ENCODE measurements at regions not wholly inside any gene's neighbourhood (a gene's known extent, or its start where the extent isn't known, plus 50 kb on each side); places are given as distances from the start of the nearest gene placed in this dataset.
"Not testable (repeated sequence)": the region's sequence is repeated elsewhere in the genome, so short reads cannot be mapped to it uniquely, and the experiment has no call there.

DNA sequence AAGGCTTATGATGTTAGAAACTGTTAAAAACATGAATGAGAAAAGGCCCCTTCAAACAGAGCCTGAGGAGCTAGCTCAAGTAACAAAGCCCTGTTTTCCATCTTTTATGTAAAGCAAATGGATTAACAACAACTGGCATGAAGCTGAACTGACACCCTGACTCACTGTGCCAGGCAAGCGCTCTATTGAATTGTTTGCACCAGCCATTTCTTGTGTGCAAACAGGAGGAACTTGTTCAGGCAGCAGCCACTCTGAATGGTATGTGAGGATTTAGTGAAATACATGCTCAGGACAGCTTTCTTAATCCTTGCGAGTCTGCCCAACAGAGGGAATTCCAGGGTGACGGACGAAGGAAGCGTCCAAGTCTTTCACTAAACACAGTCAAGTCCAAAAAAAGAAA, 291.1 kb upstream of the ADGRL2 start:
- ChIA-PET CTCF (ENCODE audit: unreplicated experiment) (no interaction called here), POLR2A (no interaction called here)
- no peak overlapping the region for H3K4me2 ChIP-seq (ENCODE audit: low read length)
- peaks cover 10% of the 10 kb centered on the region for H3K4me1 ChIP-seq (ENCODE audit: insufficient read depth, low read length, poor library complexity, severe bottlenecking)
- no peaks in the 10 kb centered on the region for H3K9me2 ChIP-seq (ENCODE audit: insufficient read depth, low read length)
- no peaks in the 10 kb centered on the region for H4K20me1 ChIP-seq (ENCODE audit: insufficient read depth, low read length)
- H2AFZ ChIP-seq (ENCODE audit: low read length): no peak overlapping the region
- no peaks in the 10 kb centered on the region for H3K79me2 ChIP-seq (ENCODE audit: insufficient read depth, low read depth, low read length)
- intact Hi-C loops (cut with micrococcal nuclease; ENCODE audit: unreplicated experiment): no loop called here
- DNase-seq (ENCODE audit: low spot score): no peak
- H3K4me3 ChIP-seq (ENCODE audit: low read depth, low read length, poor library complexity, severe bottlenecking): no peak overlapping the region
- H3K36me3 ChIP-seq (ENCODE audit: insufficient read depth, low read length): no peaks in the 10 kb centered on the region
- TF ChIP-seq, protein P1, sequence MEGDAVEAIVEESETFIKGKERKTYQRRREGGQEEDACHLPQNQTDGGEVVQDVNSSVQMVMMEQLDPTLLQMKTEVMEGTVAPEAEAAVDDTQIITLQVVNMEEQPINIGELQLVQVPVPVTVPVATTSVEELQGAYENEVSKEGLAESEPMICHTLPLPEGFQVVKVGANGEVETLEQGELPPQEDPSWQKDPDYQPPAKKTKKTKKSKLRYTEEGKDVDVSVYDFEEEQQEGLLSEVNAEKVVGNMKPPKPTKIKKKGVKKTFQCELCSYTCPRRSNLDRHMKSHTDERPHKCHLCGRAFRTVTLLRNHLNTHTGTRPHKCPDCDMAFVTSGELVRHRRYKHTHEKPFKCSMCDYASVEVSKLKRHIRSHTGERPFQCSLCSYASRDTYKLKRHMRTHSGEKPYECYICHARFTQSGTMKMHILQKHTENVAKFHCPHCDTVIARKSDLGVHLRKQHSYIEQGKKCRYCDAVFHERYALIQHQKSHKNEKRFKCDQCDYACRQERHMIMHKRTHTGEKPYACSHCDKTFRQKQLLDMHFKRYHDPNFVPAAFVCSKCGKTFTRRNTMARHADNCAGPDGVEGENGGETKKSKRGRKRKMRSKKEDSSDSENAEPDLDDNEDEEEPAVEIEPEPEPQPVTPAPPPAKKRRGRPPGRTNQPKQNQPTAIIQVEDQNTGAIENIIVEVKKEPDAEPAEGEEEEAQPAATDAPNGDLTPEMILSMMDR (conservative IDR thresholded peaks at IDR 0.05; ENCODE audit: low read length): no peak
- no peak for TF ChIP-seq EZH2phosphoT487 (IDR thresholded peaks at IDR 0.05; ENCODE audit: borderline replicate concordance, low read depth, low read length)
- no peaks in the 10 kb centered on the region for H3K9me3 ChIP-seq (ENCODE audit: low read length)
- no TSS peak for BruUV-seq (replicated peaks)
- H3K27ac ChIP-seq (ENCODE audit: low read depth, low read length, poor library complexity, severe bottlenecking): no peak overlapping the region

DNA sequence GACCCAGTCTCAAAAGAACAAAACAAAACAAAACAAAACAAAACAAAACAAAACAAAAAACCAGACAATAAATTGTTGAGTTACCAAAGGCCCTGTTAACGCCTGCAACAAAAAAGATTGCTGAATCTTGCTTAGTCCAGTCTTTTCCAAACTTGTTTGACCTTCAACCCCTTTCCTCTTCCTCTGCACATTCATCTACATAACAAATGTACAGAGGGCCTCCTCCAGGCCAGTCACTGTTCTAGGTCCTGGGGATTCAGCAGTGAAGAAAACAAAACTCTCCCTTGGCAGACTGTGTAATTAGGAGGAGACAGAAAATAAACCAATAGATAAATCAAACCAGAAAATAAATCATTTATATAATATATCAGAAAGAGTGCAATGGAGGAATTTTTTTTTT, 294.0 kb upstream of the ADGRL2 start:
- Histone ChIP-seq H3K79me2 (ENCODE audit: insufficient read depth, low read depth, low read length) (no peaks in the 10 kb centered on the region), H4K20me1 (ENCODE audit: insufficient read depth, low read length) (no peaks in the 10 kb centered on the region), H2AFZ (ENCODE audit: low read length) (no peak overlapping the region), H3K9me3 (ENCODE audit: low read length) (no peaks in the 10 kb centered on the region), H3K27ac (ENCODE audit: low read depth, low read length, poor library complexity, severe bottlenecking) (no peak overlapping the region), H3K36me3 (ENCODE audit: insufficient read depth, low read length) (no peaks in the 10 kb centered on the region), H3K4me3 (ENCODE audit: low read depth, low read length, poor library complexity, severe bottlenecking) (no peak overlapping the region), H3K4me2 (ENCODE audit: low read length) (no peak overlapping the region), H3K4me1 (ENCODE audit: insufficient read depth, low read length, poor library complexity, severe bottlenecking) (peaks cover 10% of the 10 kb centered on the region), H3K9me2 (ENCODE audit: insufficient read depth, low read length) (no peaks in the 10 kb centered on the region)
- ChIA-PET CTCF (ENCODE audit: unreplicated experiment) (no interaction called here), POLR2A (no interaction called here)
- no TSS peak for BruUV-seq (replicated peaks)
- TF ChIP-seq EZH2phosphoT487 (IDR thresholded peaks at IDR 0.05; ENCODE audit: borderline replicate concordance, low read depth, low read length): no peak
- TF ChIP-seq, protein P1 (conservative IDR thresholded peaks at IDR 0.05; ENCODE audit: low read length): no peak
- intact Hi-C loops (cut with micrococcal nuclease; ENCODE audit: unreplicated experiment): no loop called here
- DNase-seq (ENCODE audit: low spot score): no peak

DNA sequence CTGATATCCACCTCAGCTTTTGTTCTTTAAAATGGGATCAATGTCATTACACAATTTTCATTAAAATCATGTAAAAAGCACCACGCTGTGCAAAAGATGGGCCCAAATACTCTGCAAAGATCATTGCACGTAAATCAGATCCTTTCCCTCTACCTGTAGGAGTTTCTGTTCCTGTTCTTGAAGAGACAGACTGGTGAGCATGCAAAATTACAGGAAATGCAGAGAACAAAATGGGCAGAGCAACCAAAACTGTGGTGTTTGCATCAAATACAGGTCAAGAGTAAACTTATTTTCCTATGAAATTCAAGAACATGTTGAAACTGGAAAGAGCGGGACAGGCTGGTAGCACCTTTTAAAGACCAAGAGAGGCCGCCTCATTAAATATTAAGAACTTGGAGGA, 294.9 kb upstream of the ADGRL2 start:
- no peaks in the 10 kb centered on the region for H3K9me2 ChIP-seq (ENCODE audit: insufficient read depth, low read length)
- no peaks in the 10 kb centered on the region for H3K36me3 ChIP-seq (ENCODE audit: insufficient read depth, low read length)
- intact Hi-C loops (cut with micrococcal nuclease; ENCODE audit: unreplicated experiment): no loop called here
- peak overlapping the region; percentile 44 for H3K4me2 ChIP-seq (ENCODE audit: low read length)
- ChIA-PET POLR2A (no interaction called here), CTCF (ENCODE audit: unreplicated experiment) (no interaction called here)
- BruUV-seq (replicated peaks): no TSS peak
- no peak overlapping the region for H3K27ac ChIP-seq (ENCODE audit: low read depth, low read length, poor library complexity, severe bottlenecking)
- peaks cover 10% of the 10 kb centered on the region for H3K4me1 ChIP-seq (ENCODE audit: insufficient read depth, low read length, poor library complexity, severe bottlenecking)
- H3K79me2 ChIP-seq (ENCODE audit: insufficient read depth, low read depth, low read length): no peaks in the 10 kb centered on the region
- no peak overlapping the region for H3K4me3 ChIP-seq (ENCODE audit: low read depth, low read length, poor library complexity, severe bottlenecking)
- no peak for TF ChIP-seq EZH2phosphoT487 (IDR thresholded peaks at IDR 0.05; ENCODE audit: borderline replicate concordance, low read depth, low read length)
- TF ChIP-seq, protein P1 (conservative IDR thresholded peaks at IDR 0.05; ENCODE audit: low read length): no peak
- peak; percentile 43 for DNase-seq (ENCODE audit: low spot score)
- H4K20me1 ChIP-seq (ENCODE audit: insufficient read depth, low read length): no peaks in the 10 kb centered on the region
- no peaks in the 10 kb centered on the region for H3K9me3 ChIP-seq (ENCODE audit: low read length)
- H2AFZ ChIP-seq (ENCODE audit: low read length): no peak overlapping the region

DNA sequence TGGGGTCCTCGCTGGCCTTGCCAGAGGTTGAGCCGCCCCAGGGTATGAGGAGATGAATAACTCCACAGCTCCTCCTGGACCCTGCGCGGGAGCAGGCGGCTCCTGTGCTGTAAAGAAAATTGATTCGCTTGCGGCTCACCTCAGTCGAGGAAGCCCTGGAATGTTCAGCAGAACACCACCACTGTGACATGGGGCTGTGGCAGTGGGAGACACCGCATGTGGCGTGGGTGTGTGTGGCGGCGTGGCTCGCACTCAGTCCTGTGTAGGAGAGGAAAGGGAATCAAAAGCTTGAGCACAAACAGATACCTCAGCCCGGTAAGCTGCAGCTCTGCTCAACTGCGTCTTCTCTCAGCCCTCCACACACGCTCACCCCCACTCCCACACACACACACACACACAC, 295.9 kb upstream of the ADGRL2 start:
- H3K4me2 ChIP-seq (ENCODE audit: low read length); CTCF ChIA-PET (ENCODE audit: unreplicated experiment); H2AFZ ChIP-seq (ENCODE audit: low read length); H4K20me1 ChIP-seq (ENCODE audit: insufficient read depth, low read length); H3K4me3 ChIP-seq (ENCODE audit: low read depth, low read length, poor library complexity, severe bottlenecking); H3K9me3 ChIP-seq (ENCODE audit: low read length); H3K79me2 ChIP-seq (ENCODE audit: insufficient read depth, low read depth, low read length); intact Hi-C loops (cut with micrococcal nuclease; ENCODE audit: unreplicated experiment); DNase-seq (ENCODE audit: low spot score); POLR2A ChIA-PET; H3K9me2 ChIP-seq (ENCODE audit: insufficient read depth, low read length); BruUV-seq (replicated peaks); H3K27ac ChIP-seq (ENCODE audit: low read depth, low read length, poor library complexity, severe bottlenecking); H3K36me3 ChIP-seq (ENCODE audit: insufficient read depth, low read length): not testable (repeated sequence)
- peaks cover 10% of the 10 kb centered on the region for H3K4me1 ChIP-seq (ENCODE audit: insufficient read depth, low read length, poor library complexity, severe bottlenecking)

DNA sequence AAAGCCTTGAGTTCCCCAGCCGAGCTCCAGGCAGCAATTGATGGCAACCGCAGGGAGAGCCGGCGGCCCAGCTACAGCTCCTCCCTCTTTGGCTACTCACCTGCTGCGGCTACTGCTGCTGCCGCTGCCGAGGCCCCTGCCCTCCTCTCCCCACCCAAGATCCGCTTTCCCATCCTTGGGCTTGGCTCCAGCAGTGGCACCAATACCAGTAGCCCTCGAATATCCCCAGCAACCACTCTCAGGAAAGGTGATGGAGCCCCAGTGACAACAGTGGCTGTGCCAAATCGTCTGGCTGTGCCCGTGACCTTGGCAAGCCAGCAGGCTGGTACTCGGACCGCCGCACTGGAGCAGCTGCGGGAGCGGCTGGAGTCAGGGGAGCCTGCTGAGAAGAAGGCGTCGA, 298.0 kb upstream of the ADGRL2 start:
- POLR2A ChIA-PET; H3K79me2 ChIP-seq (ENCODE audit: insufficient read depth, low read depth, low read length); H3K9me2 ChIP-seq (ENCODE audit: insufficient read depth, low read length); H2AFZ ChIP-seq (ENCODE audit: low read length); H3K36me3 ChIP-seq (ENCODE audit: insufficient read depth, low read length); H3K9me3 ChIP-seq (ENCODE audit: low read length); H3K4me3 ChIP-seq (ENCODE audit: low read depth, low read length, poor library complexity, severe bottlenecking); DNase-seq (ENCODE audit: low spot score); BruUV-seq (replicated peaks); intact Hi-C loops (cut with micrococcal nuclease; ENCODE audit: unreplicated experiment); H3K4me2 ChIP-seq (ENCODE audit: low read length); CTCF ChIA-PET (ENCODE audit: unreplicated experiment); H4K20me1 ChIP-seq (ENCODE audit: insufficient read depth, low read length); H3K27ac ChIP-seq (ENCODE audit: low read depth, low read length, poor library complexity, severe bottlenecking): not testable (repeated sequence)
- H3K4me1 ChIP-seq (ENCODE audit: insufficient read depth, low read length, poor library complexity, severe bottlenecking): peaks cover 10% of the 10 kb centered on the region
